HG03095 (cell line): ENCODE measurements at regions not wholly inside any gene's neighbourhood (a gene's known extent, or its start where the extent isn't known, plus 50 kb on each side); places are given as distances from the start of the nearest gene placed in this dataset.

Experiments
- ATAC-seq: cut with Tn5 transposase; IDR thresholded peaks from one replicate; pipeline ENCODE4 v1.9.1; 2021; ENCODE audit warnings: moderate library complexity; ENCODE audit not compliant: unreplicated experiment

DNA sequence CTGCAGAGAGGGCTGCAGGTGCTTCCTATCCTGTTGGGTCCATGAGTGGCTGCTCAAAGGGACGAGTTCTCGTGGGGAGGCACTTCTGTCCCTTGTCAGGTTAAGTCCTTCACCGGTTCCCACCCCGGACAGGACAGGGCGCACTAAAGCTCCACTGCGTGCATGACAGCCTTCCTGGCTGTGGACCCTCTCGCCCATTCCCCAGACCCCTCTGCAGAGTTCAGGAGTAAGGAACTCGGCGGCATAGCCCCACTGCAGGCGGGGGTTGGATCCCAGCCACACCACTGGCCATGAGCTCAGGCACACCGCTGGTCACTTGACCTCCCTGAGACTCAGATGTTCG, 147.5 kb upstream of the ID2 start:
- ATAC-seq, result no peak

DNA sequence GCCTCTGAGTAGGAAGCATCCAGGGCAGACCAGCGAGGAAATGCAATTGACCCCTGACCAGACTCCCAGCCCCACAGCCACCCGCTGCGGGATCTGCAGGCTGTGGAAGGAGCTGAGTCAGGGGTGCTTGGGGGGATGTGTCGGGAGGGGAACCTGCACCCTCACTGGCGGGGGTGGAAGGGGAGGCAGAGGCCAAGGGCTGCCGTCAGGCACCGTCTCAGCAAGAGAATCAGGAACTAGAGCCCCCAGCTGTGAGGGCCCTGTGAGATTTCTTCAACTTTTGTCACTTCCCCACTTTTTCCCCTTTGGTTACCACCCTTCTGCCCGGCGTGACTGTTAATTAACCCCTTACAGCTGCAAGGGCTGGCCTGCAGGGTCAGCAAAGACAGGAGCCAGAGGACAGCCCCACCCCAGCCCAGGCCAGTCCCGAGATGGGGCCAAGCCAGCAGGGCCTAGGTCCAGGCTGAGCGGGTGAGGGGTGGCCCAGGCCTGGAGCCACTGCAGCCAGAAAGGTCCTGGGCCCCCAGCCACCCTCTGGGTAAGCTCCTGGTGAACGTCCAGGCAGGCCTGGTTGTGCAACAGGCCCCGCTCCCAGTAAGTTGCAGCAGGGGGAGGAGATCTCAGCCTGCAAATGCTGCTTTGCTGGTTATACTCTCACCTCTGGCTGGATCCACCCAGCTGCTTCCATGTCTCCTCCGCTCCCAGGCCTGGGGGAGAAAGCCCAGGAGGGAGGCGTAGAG, 147.0 kb upstream of the ID2 start:
- no peak for ATAC-seq

DNA sequence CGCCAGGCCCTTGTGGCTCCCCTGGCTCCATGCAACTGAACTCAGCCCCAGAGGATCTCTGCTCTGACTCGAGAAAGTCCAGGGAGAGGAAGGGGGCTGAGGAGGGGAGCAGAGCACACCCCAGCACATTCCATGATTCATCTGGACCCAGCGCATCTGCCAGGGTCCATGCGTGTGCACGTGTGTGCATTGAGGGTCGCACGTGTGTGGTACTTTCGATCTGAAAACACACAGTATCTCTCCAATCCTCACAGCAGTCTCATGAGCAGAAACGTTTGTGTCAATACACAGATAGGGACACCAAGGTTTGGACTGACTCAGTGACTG, 146.4 kb upstream of the ID2 start:
- ATAC-seq, result no peak

DNA sequence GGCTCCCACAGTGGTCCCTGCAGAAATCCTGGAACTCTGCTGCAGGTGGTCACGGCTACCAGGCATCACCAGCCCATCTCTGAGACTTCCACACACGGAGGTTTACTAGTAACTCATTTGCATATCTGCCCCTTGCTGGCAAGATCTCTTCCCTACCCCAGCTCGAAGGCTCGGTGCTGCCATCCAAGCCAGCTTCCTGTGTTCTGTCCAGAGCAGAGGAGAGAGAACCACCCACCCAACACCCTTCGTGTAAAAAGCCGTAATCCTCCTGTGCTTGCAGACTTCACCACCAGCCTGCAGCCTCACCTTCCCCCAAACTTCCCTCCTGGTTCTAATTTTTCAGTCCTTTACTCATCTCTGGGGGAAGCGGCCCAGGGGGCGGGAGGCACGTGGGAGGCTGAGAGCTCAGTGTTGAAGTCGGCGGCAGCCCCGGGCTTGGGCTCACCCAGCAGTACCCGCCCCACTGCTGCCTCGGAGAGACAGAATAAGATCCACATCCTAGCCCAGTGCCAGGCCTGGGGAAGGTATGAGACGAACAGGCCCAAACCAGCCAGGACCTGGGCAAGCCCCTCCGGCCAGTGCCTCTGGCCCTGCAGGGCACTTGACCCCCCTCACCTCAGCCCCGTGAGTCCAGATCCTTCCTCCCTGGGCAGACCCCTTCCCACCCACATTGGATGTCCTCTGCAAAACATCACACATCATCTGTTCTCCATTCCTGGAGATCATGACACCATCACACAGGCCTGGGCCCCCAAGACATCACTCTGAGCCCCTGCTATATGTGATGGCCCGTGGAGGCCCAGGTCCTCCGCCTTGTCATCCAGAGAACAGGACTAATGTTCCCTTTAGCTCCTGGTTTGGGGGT, 145.8 kb upstream of the ID2 start:
- no peak for ATAC-seq

DNA sequence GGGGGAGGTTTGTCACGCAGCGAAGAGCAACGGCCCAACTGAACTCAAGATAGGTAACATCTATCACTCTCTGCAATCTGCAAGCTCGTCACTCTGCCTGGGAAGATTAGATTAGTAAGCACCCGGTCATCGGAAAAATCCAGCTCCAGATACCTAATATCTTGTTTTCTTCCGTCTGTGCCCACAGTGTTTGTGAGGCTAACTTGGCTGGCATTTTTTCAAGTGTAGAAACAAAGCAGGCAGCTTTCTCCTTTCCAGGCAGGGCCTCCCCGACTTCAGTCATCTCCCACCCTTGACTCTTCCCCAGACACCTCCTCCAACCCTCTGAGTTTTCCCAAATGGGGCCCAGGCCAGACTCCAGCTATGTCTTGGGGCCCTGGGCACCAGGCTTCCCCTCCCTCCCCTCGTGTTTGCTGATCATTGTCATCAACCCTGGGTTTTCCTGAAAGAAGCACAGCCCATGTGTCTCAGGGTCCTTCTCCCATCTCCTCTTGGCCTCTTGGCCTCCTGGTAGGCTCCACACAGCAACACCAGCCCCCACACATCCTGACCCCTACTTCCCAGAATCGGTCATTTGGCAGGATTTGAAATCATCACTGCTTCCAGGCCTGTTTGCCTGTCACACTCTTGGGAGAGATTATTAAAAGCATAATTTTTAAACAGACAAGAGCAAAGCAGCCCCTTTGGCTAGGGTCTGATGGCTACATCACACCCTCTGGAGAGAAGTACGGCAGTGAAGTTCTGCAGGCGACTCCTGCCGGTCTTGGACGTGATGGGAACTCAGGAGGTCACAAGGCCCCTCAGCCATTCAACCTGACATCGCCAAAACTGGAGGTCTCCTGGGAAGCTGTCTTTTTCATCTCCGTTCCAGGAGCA, 144.9 kb upstream of the ID2 start:
- no peak for ATAC-seq

DNA sequence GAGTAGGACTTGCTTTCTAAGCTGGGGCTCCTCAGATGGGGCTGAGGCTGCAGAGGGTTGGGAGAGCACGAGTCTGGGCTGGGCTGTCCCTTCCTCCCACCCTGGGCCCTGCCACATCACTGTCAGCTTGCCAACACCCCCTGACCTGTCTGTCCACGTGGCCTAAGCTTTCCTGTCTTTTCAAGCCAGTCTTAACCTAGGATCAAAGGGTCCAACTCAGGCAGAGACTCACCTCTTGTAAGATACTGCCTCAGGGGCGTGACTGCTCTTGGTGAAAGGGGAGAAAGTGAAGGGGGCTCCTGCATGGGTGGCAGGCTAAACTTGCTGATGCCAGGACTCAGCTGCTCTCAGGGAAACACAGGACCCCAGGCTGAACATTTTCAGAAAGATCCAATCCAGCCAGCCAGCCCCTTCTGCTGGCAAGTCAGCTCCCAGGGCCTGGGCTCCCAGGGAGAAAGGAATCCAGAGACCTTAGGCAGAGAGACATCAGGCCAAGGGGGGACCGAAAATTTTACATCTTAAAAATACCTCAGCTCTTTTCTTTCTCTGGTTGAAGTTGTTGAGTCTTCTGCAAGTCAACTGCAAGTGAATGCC, 144.2 kb upstream of the ID2 start:
- no peak for ATAC-seq

DNA sequence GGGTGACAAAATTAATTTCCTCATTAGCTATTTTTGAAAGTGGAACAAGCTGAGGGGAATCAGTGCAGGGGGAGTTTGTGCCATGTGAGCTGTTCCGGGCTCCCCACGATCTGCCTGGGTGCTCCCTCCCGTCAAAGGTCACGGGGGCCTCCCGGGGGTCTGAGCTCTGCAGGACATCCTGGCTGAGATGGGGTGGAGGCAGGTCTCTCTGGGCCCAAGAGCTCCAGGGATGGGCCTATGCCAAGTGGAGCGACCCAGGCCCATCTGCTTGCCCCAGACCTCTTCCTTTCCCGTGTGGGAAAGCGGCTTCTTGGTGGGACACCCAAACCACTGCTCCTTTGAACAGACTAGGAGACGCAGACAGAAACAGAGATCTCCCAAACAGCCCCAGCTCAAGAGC, 143.3 kb upstream of the ID2 start:
- ATAC-seq, result no peak

DNA sequence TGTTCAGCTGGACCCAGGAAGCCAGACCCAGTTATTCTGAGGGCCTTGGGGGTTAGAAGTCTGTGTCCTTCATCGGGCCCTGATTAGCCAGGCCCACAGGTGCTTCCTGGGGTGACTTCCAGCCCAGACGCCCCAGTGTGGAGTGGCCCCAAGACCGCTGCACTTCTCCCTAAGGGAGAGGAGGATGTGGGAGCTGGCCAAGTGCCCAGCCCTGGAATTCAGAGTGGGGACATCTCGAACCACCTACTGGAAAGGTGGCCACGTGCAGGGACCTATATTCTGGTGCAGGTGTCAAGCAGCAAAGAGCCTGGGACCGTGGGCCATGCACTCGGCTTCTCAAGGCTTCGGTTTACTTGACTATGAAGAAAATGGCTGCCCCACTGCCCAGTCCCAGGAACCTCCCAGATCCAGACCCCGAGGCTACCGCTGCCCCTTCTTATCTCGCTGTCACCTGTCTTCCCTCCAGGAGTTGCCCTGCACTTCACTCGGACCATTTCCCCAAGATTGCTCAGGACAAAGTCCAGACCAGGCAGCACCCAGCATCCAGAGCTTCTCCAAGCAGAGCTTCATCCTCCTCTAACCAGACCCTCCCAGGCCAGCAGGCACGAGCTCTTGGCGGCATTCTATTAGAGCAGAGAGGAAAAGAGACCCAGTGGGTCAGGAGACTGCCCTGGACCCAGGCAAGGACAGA, 142.8 kb upstream of the ID2 start:
- ATAC-seq, result no peak

DNA sequence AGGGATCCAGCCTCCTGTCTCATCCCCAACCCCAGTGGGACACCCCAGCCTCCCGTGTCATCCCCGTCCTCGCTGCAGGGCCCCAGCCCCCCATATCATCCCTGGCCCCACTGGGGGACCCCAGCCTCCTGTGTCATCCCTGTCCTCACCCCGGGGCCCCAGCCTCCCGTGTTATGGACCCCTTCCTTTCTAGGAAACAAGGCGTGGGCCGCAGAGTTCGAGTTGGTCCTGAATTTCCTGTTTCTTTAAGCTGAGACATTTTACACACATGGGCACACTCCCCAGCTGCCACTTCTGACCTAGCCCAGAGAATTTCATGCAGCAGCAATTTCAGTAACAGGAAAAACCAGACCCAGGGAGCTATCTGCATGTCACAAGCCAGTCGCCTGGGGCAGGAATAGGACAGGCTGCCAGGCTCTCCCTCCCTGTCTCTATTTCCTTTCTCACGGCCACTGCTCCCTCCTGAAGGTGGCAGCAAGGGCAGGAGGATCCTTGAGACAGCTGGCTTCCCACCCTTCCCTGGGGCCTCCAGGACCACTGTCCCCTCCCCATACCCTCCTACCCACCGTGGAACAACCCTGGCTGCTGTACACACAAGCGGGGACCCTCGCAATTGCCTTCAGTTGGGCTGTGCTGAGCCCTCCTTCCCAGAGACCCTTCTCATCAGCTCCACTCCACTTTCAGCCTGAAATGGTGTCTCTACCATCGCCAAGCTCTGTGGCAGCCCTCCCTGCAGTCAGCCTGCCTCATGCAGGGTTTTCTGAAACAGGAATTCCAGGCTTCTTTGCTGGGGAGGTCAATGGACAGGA, 141.9 kb upstream of the ID2 start:
- no peak for ATAC-seq

DNA sequence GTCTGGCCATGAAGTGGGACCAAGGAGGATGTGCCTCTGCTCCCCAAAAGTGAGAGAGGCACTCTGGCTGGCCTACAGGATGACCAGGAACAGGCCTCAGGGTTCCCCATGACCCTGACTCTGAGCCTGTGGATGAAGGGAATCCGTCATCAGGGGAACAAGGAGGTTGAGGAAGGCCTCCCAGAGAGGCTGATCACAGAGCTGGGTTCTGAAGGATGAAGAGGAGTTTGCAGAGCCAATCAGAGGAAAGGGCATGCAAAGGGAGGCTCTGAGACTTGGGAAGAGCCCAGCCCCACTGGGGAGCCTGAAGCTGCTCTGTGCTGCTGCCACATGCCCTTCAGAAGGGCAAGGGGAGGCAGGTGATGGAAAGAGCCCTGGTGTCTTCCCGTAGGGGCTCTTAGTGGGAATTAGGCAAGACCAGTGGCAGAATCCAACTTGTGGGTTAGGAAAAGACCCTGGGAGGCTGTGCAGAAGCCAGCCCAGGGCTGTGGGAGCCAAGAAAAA, 141.3 kb upstream of the ID2 start:
- no peak for ATAC-seq

DNA sequence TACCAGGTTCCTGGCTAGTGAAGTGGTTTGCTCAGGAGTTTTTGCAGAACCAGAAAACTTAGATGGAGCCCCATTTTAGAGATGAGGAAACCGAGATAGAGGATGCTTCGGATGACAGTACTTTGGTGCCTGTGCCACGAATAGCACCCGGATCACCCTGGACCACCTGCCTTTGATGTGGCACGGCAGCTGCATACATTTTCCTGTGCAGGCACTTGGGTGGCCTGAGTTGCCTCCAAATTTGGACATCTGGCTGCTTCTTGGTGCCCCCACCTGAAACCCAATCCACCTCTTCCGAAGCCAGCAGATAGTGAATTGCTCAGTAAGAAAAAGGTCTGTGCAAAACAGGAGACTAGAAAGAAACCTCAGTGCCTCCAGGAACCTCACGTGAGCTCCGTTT, 140.6 kb upstream of the ID2 start:
- ATAC-seq, result no peak

DNA sequence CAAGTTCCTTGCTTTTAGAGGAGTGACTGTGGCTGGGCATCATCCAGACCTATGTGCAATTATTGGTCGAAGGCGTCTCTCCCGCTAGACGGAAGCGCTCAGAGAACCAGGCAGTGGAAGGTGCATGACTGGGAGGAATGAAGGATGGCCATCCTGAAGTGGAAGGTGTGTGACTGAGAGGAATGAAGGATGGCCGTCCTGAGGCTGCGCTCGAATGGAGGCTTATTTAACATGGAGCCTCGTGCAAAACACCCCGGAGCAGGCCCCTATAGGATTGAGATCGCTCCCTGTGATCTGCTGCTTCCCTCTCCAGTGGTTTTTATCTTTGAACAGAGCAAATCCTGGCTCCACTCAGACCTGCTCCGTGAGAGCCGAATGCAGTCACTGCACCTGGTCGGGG, 140.2 kb upstream of the ID2 start:
- no peak for ATAC-seq

DNA sequence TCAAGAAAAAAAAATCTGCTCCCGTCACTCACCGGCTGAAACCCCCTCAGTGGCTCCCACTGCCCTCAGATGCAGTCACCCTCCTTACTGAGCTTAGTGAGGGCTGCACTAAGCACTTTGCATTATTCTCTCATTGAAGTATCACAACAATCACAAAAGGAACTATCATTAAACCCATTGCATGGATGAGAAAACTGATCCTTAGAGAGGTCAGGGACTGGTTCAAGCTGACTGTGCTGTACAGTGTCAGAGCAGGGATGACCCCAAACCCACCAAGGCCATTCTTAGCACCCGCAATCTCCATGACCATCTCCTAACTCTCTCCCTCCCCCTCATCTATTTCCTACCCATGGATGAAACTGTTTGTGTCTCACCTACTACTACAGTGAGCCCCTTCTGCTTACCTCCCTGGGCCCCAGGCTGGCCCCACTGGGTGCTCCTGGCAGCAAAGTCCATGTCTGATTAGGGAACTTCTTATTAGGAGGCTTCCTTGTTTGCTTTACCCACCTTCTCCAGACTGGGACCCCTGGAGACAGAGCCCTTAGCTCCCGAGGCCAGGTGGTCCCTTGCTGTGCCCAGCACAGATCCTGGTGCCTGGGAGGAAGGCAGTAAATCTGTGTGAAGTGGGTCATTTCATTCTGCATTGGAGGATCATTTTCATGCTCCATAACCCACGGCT, 139.3 kb upstream of the ID2 start:
- ATAC-seq, result no peak

DNA sequence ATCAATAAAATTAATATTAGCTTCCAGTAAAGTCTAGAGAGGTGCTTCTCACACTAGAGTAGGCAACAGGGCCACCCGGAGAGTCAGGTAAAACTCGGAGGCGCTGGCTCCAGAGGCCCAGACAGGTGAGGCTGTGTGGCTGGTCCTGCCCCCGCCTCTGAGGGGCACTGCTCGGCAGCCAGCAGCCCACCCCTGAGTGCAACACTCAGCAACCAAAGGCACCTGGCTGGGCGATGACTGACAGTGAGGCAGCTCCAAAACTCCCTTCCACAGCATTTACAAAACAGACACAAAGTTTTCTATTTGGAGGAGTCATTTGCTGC, 138.8 kb upstream of the ID2 start:
- ATAC-seq, result peak; percentile 14

DNA sequence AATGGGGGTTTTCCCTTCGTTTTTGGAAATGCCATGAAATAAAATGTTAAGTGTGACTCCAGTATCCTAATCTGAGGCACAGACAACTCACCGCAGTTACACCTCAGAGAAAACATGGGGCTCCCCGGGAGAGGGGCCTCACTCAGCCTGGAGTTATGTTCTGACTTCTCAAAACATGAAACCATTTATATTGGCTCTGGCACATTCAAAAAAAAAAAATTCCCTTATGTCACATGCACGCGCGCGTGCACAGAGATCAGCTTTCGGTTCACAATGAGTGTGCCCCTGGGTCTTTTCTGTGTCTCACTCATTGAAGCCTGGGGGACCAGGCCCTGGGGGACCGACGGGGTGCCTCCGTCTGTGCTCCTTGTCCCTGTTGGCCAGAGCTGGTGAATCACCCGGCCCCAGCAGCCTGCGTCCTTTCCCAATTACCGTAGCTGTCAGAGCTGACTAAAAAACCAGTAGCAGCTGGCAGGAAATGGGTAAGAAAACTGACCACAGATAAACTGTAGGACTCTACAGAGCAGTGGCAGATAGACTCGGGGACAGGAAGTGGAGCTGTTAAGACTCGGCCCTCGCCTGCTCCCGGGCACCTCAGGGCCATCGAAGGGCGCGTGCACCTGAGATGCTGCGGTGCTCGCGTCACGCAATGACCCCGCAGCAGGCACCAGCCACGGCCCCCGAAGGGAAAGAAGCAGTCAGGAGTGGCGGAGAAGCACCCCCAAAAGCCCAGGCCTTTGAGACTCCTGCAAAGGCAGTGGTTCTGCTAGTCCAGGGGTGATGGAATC, 138.3 kb upstream of the ID2 start:
- peak; percentile 76 for ATAC-seq

DNA sequence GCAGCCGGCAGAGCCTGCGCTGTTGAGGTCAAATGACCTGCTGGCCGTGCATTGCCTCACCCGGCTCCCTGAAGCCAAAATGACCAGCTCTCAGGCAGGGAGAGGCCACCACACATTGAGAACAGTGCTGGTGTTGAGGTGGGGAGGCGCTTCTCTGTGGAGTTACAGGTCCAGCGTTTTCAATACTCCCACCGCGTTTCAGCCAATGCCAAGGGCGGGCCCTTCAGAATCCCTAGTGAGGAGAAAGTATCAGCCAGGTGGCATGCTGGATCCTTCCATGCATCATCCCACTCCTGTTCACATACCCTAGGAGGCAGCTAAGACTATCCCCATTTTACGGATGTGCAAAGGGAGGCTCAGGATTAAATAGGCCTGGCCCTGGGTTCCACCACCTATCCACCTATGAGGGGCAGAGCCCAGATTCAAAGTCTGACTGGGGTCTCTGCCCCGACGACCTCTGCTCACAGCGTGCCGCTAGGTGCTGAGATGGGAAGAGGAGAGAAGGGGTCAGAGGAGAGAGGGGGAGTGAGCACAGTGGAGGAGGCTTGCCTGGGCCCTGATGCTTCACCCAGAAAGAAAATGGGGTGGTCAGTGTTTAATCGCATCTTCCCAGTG, 137.6 kb upstream of the ID2 start:
- ATAC-seq, result no peak

DNA sequence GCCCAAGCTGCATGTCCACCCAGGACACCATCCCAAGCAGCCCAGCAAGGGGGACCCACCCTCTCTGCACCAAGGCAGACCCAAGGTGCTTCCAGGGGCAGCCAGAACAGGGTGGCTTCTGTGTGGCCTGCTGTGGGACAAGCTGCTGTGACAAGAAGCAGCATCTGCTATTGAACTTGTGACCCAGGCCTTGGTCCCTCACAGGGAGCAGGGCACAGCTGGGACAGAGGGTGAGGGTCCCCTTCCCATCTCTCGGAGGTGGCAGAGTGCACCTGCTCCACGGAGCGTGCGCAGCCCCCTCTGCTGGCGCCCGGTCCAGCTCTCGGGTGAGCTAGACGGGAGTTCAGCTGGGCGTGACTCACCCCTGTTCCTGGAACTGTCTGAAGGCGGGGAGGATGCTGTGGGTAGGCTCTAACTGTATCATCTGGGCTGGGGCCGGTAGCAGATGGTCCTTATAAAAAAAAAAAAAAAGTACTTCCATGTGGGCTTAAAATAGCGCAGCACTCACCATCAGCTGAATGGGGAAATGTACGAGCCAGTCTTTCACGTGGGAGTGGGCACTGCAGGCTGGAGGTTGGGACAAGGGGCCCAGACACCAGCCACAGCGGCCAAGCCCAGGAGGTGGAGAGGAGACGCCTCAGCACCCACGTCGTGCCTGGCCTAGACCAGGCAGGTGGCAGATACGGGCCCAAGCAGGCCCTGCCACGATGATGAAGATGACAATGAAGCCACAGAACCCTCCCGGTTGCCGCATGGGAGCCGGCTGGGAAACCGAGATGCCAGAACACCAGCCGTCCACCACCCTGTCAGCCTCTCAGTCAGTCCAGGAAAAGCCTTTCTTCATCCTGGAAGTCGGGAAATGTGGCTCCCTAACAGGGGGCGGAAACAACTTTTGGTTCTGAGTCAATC, 136.8 kb upstream of the ID2 start:
- ATAC-seq, result peak; percentile 50
